ENCODE measurements at regions not wholly inside any gene's neighbourhood (a gene's known extent, or its start where the extent isn't known, plus 50 kb on each side); places are given as distances from the start of the nearest gene placed in this dataset.

GRCh38 chr4:31041385-31041784 is 321.2 kb downstream of the PCDH7 start:
- no peak overlapping the region for H2BK120ac ChIP-seq (ENCODE audit: low read depth, low read length)
- 62% methylated on average over 3 of the region's 3 CpGs for WGBS
- no peak overlapping the region for H3K14ac ChIP-seq (ENCODE audit: low read length in 2 of 2)
- H3K4me1 ChIP-seq (ENCODE audit: control insufficient read depth, insufficient read depth, low read depth, low read length): no peaks in the 10 kb centered on the region
- H3K79me1 ChIP-seq (replicated peaks; ENCODE audit: low read length, poor library complexity, severe bottlenecking): no peaks in the 10 kb centered on the region
- no peak overlapping the region for H3K4ac ChIP-seq (ENCODE audit: low read depth in 1 of 2, low read length in 2 of 2)
- no peak for DNase-seq
- no peak overlapping the region for H2AFZ ChIP-seq (ENCODE audit: low read depth, low read length)
- no peak overlapping the region for H3K4me2 ChIP-seq (ENCODE audit: low read length, poor library complexity, severe bottlenecking)
- H3K27me3 ChIP-seq (ENCODE audit: control insufficient read depth in 1 of 2, insufficient read depth in 1 of 2, low read length in 2 of 2): no peaks in the 10 kb centered on the region
- H2BK15ac ChIP-seq (ENCODE audit: low read depth, poor library complexity, severe bottlenecking): no peak overlapping the region
- no peak overlapping the region for H2BK5ac ChIP-seq (ENCODE audit: low read depth, low read length, poor library complexity, severe bottlenecking)
- H2BK12ac ChIP-seq (ENCODE audit: low read length in 2 of 2): no peak overlapping the region
- H3K27ac ChIP-seq (ENCODE audit: low read length, poor library complexity, severe bottlenecking): no peak overlapping the region
- H3K9ac ChIP-seq (ENCODE audit: low read length): no peak overlapping the region
- no peak overlapping the region for H3K23ac ChIP-seq (ENCODE audit: low read length in 2 of 2)
- H3K9me3 ChIP-seq (ENCODE audit: control insufficient read depth, low read length): no peaks in the 10 kb centered on the region
- H4K8ac ChIP-seq (ENCODE audit: low read length): no peak overlapping the region
- H4K91ac ChIP-seq (ENCODE audit: low read length): no peak overlapping the region
- H3K36me3 ChIP-seq (ENCODE audit: control insufficient read depth in 1 of 2, insufficient read depth in 2 of 2, low read depth in 1 of 2, low read length in 2 of 2): no peaks in the 10 kb centered on the region
- no peak overlapping the region for H3K4me3 ChIP-seq (ENCODE audit: insufficient read depth in 1 of 2, low read depth in 1 of 2, low read length in 2 of 2)
- H3K18ac ChIP-seq (ENCODE audit: low read depth in 1 of 2, low read length in 2 of 2): no peak overlapping the region
- no peak overlapping the region for H2AK5ac ChIP-seq (ENCODE audit: low read length, severe bottlenecking)

GRCh38 chr4:31041853-31042252 is 321.7 kb downstream of the PCDH7 start:
- no peak overlapping the region for H4K8ac ChIP-seq (ENCODE audit: low read length)
- H2BK15ac ChIP-seq (ENCODE audit: low read depth, poor library complexity, severe bottlenecking): no peak overlapping the region
- no peaks in the 10 kb centered on the region for H3K4me1 ChIP-seq (ENCODE audit: control insufficient read depth, insufficient read depth, low read depth, low read length)
- no peak overlapping the region for H3K4ac ChIP-seq (ENCODE audit: low read depth in 1 of 2, low read length in 2 of 2)
- H2BK5ac ChIP-seq (ENCODE audit: low read depth, low read length, poor library complexity, severe bottlenecking): no peak overlapping the region
- H3K79me1 ChIP-seq (replicated peaks; ENCODE audit: low read length, poor library complexity, severe bottlenecking): no peaks in the 10 kb centered on the region
- H3K4me3 ChIP-seq (ENCODE audit: insufficient read depth in 1 of 2, low read depth in 1 of 2, low read length in 2 of 2): no peak overlapping the region
- H2AFZ ChIP-seq (ENCODE audit: low read depth, low read length): no peak overlapping the region
- WGBS: 59% methylated on average over 2 of the region's 2 CpGs
- H3K27me3 ChIP-seq (ENCODE audit: control insufficient read depth in 1 of 2, insufficient read depth in 1 of 2, low read length in 2 of 2): no peaks in the 10 kb centered on the region
- H4K91ac ChIP-seq (ENCODE audit: low read length): no peak overlapping the region
- no peak overlapping the region for H2AK5ac ChIP-seq (ENCODE audit: low read length, severe bottlenecking)
- H2BK12ac ChIP-seq (ENCODE audit: low read length in 2 of 2): peak overlapping the region in 1 of 2 experiments; percentile 19
- H3K23ac ChIP-seq (ENCODE audit: low read length in 2 of 2): no peak overlapping the region
- H3K9ac ChIP-seq (ENCODE audit: low read length): no peak overlapping the region
- no peak for DNase-seq
- H3K27ac ChIP-seq (ENCODE audit: low read length, poor library complexity, severe bottlenecking): no peak overlapping the region
- H2BK120ac ChIP-seq (ENCODE audit: low read depth, low read length): no peak overlapping the region
- no peak overlapping the region for H3K14ac ChIP-seq (ENCODE audit: low read length in 2 of 2)
- no peaks in the 10 kb centered on the region for H3K9me3 ChIP-seq (ENCODE audit: control insufficient read depth, low read length)
- H3K18ac ChIP-seq (ENCODE audit: low read depth in 1 of 2, low read length in 2 of 2): no peak overlapping the region
- no peaks in the 10 kb centered on the region for H3K36me3 ChIP-seq (ENCODE audit: control insufficient read depth in 1 of 2, insufficient read depth in 2 of 2, low read depth in 1 of 2, low read length in 2 of 2)
- H3K4me2 ChIP-seq (ENCODE audit: low read length, poor library complexity, severe bottlenecking): no peak overlapping the region

GRCh38 chr4:31043382-31044062 is 323.4 kb downstream of the PCDH7 start:
- Histone ChIP-seq H3K14ac (ENCODE audit: low read length in 2 of 2) (no peak overlapping the region), H2AFZ (ENCODE audit: low read depth, low read length) (no peak overlapping the region), H3K27ac (ENCODE audit: low read length, poor library complexity, severe bottlenecking) (no peak overlapping the region), H3K36me3 (ENCODE audit: control insufficient read depth in 1 of 2, insufficient read depth in 2 of 2, low read depth in 1 of 2, low read length in 2 of 2) (no peaks in the 10 kb centered on the region), H4K8ac (ENCODE audit: low read length) (no peak overlapping the region), H2BK5ac (ENCODE audit: low read depth, low read length, poor library complexity, severe bottlenecking) (peak overlapping the region; percentile 8), H3K79me1 (replicated peaks; ENCODE audit: low read length, poor library complexity, severe bottlenecking) (no peaks in the 10 kb centered on the region), H3K4me3 (ENCODE audit: insufficient read depth in 1 of 2, low read depth in 1 of 2, low read length in 2 of 2) (no peak overlapping the region), H2BK12ac (ENCODE audit: low read length in 2 of 2) (no peak overlapping the region), H2BK120ac (ENCODE audit: low read depth, low read length) (no peak overlapping the region), H3K4me2 (ENCODE audit: low read length, poor library complexity, severe bottlenecking) (no peak overlapping the region), H4K91ac (ENCODE audit: low read length) (no peak overlapping the region), H2BK15ac (ENCODE audit: low read depth, poor library complexity, severe bottlenecking) (no peak overlapping the region), H3K9ac (ENCODE audit: low read length) (no peak overlapping the region), H2AK5ac (ENCODE audit: low read length, severe bottlenecking) (no peak overlapping the region), H3K27me3 (ENCODE audit: control insufficient read depth in 1 of 2, insufficient read depth in 1 of 2, low read length in 2 of 2) (no peaks in the 10 kb centered on the region), H3K4me1 (ENCODE audit: control insufficient read depth, insufficient read depth, low read depth, low read length) (no peaks in the 10 kb centered on the region), H3K9me3 (ENCODE audit: control insufficient read depth, low read length) (no peaks in the 10 kb centered on the region), H3K4ac (ENCODE audit: low read depth in 1 of 2, low read length in 2 of 2) (no peak overlapping the region), H3K18ac (ENCODE audit: low read depth in 1 of 2, low read length in 2 of 2) (no peak overlapping the region), H3K23ac (ENCODE audit: low read length in 2 of 2) (no peak overlapping the region)
- WGBS: 10% methylated on average over 1 of the region's 1 CpG
- no peak for DNase-seq

GRCh38 chr4:31045151-31045550 is 325.0 kb downstream of the PCDH7 start:
- WGBS: 95% methylated on average over 2 of the region's 4 CpGs
- no peak overlapping the region for H3K9ac ChIP-seq (ENCODE audit: low read length)
- H4K91ac ChIP-seq (ENCODE audit: low read length): no peak overlapping the region

More at GRCh38 chr4:31045151-31045550, 325.0 kb downstream of the PCDH7 start:
- H3K4ac ChIP-seq (ENCODE audit: low read depth in 1 of 2, low read length in 2 of 2): no peak overlapping the region
- H2BK5ac ChIP-seq (ENCODE audit: low read depth, low read length, poor library complexity, severe bottlenecking): no peak overlapping the region
- no peak overlapping the region for H2BK12ac ChIP-seq (ENCODE audit: low read length in 2 of 2)
- no peak overlapping the region for H3K18ac ChIP-seq (ENCODE audit: low read depth in 1 of 2, low read length in 2 of 2)
- no peaks in the 10 kb centered on the region for H3K9me3 ChIP-seq (ENCODE audit: control insufficient read depth, low read length)
- no peak overlapping the region for H2BK120ac ChIP-seq (ENCODE audit: low read depth, low read length)
- DNase-seq: no peak
- no peaks in the 10 kb centered on the region for H3K79me1 ChIP-seq (replicated peaks; ENCODE audit: low read length, poor library complexity, severe bottlenecking)
- no peaks in the 10 kb centered on the region for H3K36me3 ChIP-seq (ENCODE audit: control insufficient read depth in 1 of 2, insufficient read depth in 2 of 2, low read depth in 1 of 2, low read length in 2 of 2)
- H3K4me3 ChIP-seq (ENCODE audit: insufficient read depth in 1 of 2, low read depth in 1 of 2, low read length in 2 of 2): no peak overlapping the region
- H3K14ac ChIP-seq (ENCODE audit: low read length in 2 of 2): no peak overlapping the region
- H3K4me1 ChIP-seq (ENCODE audit: control insufficient read depth, insufficient read depth, low read depth, low read length): no peaks in the 10 kb centered on the region
- H3K23ac ChIP-seq (ENCODE audit: low read length in 2 of 2): no peak overlapping the region
- no peaks in the 10 kb centered on the region for H3K27me3 ChIP-seq (ENCODE audit: control insufficient read depth in 1 of 2, insufficient read depth in 1 of 2, low read length in 2 of 2)
- H3K4me2 ChIP-seq (ENCODE audit: low read length, poor library complexity, severe bottlenecking): no peak overlapping the region
- H4K8ac ChIP-seq (ENCODE audit: low read length): no peak overlapping the region
- no peak overlapping the region for H2AFZ ChIP-seq (ENCODE audit: low read depth, low read length)
- no peak overlapping the region for H3K27ac ChIP-seq (ENCODE audit: low read length, poor library complexity, severe bottlenecking)
- H2AK5ac ChIP-seq (ENCODE audit: low read length, severe bottlenecking): no peak overlapping the region
- no peak overlapping the region for H2BK15ac ChIP-seq (ENCODE audit: low read depth, poor library complexity, severe bottlenecking)
